OCI-LY7 (cell line): ENCODE measurements at regions not wholly inside any gene's neighbourhood (a gene's known extent, or its start where the extent isn't known, plus 50 kb on each side); places are given as distances from the start of the nearest gene placed in this dataset.

Source experiments
- CTCF ChIP-seq: fragments of 200-600 bp; sonication (generic); conservative IDR thresholded peaks from 2 replicates; pipeline ENCODE4 v1.5.1; 2014; ENCODE audit warnings: mild to moderate bottlenecking, antibody characterized with exemption, low read length, moderate library complexity, mixed read lengths
- EZH2phosphoT487 ChIP-seq: fragments of 200-600 bp; sonication (generic); IDR thresholded peaks from 2 replicates; pipeline ENCODE4 v1.6.1; 2018; ENCODE audit warnings: low read depth, borderline replicate concordance, mild to moderate bottlenecking, mixed run types, antibody characterized with exemption, low read length, moderate library complexity, mixed read lengths

DNA sequence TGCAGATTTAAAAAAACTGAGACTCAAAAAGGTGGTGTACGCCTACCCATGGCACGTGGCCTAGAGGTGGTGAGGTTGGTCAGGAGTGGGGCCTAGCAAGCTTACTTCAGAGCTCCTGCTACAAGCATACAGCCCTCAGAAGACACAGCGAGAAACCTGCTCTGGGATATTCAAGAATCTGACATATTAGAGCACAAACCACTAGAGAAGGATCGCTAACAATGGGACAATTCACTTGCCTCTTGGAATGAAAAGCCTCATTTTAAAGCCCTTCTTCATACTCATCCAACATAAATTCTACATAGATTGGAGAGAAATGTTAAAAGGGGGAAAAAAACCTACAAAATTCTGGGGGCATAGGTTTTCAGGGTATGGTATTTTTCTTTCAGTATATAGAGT, 118.0 kb upstream of the ARHGEF3 start:
- no peak for TF ChIP-seq CTCF
- TF ChIP-seq EZH2phosphoT487, result no peak
